HG03196 (cell line): ENCODE measurements at regions not wholly inside any gene's neighbourhood (a gene's known extent, or its start where the extent isn't known, plus 50 kb on each side); places are given as distances from the start of the nearest gene placed in this dataset.

Experiments
- ATAC-seq: cut with Tn5 transposase; IDR thresholded peaks from one replicate; pipeline ENCODE4 v1.9.1; 2021; ENCODE audit not compliant: unreplicated experiment

- ATAC-seq: no peak
These were observed 58.5 kb downstream of the DLL1 start for GRCh38 chr6:170232186-170233002.

- ATAC-seq: no peak
These were observed 59.3 kb downstream of the DLL1 start for GRCh38 chr6:170231293-170232185.

- ATAC-seq: no peak
These were observed 60.2 kb downstream of the DLL1 start for GRCh38 chr6:170230520-170231292.

- no peak for ATAC-seq
These were observed 60.9 kb downstream of the DLL1 start for GRCh38 chr6:170229851-170230519.

- no peak for ATAC-seq
These were observed 61.5 kb downstream of the DLL1 start for GRCh38 chr6:170229396-170229795.

GRCh38 chr6:170228946-170229310 is 62.0 kb downstream of the DLL1 start:
- ATAC-seq: no peak

GRCh38 chr6:170227996-170228945 is 62.6 kb downstream of the DLL1 start:
- no peak for ATAC-seq

GRCh38 chr6:170227521-170227983 is 63.3 kb downstream of the DLL1 start:
- ATAC-seq: no peak

- ATAC-seq: no peak
These were observed 64.2 kb downstream of the DLL1 start for GRCh38 chr6:170226647-170227046.

- no peak for ATAC-seq
These were observed 64.9 kb downstream of the DLL1 start for GRCh38 chr6:170225852-170226417.

- no peak for ATAC-seq
These were observed 65.9 kb downstream of the DLL1 start for GRCh38 chr6:170224694-170225660.

GRCh38 chr6:170223718-170224693 is 66.9 kb downstream of the DLL1 start:
- no peak for ATAC-seq

GRCh38 chr6:170222498-170223471 is 68.1 kb downstream of the DLL1 start:
- ATAC-seq: no peak

- no peak for ATAC-seq
These were observed 69.0 kb downstream of the DLL1 start for GRCh38 chr6:170221753-170222400.

- ATAC-seq: no peak
These were observed 69.7 kb downstream of the DLL1 start for GRCh38 chr6:170221052-170221752.
